ENCODE measurements at regions not wholly inside any gene's neighbourhood (a gene's known extent, or its start where the extent isn't known, plus 50 kb on each side); places are given as distances from the start of the nearest gene placed in this dataset.

DNA sequence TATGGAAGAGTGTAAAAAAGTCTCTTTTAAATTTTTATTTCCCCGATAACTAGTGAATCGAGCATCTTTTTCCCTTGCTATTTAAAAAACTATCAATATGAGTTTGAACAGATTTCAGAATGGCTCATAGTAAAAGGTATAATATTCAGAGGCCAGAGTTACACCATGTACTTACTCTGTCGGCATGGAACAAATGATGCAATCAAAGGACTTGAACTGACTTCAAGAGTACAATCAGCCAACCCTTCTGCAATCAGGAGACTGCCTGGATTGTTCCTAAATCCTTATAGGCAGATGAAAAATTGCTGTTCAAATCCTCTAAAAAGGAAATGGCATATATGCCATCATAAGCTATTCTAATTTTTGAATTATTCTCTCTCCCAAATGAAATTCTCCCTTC lies 273.3 kb downstream of the SH2D1A start:
- no peak overlapping the region for H3K4me3 Mint-ChIP-seq (ENCODE audit: unreplicated experiment)
- H3K36me3 Mint-ChIP-seq (ENCODE audit: unreplicated experiment) = no peaks in the 10 kb centered on the region
- no peak for DNase-seq
- no peaks in the 10 kb centered on the region for H3K27me3 Mint-ChIP-seq (ENCODE audit: unreplicated experiment)
- no peak overlapping the region for H3K27ac Mint-ChIP-seq (ENCODE audit: unreplicated experiment)
- no peaks in the 10 kb centered on the region for H3K4me1 Mint-ChIP-seq (ENCODE audit: low read depth, unreplicated experiment)
- H3K9me3 Mint-ChIP-seq (ENCODE audit: unreplicated experiment) = no peaks in the 10 kb centered on the region
- TF ChIP-seq, protein P1, sequence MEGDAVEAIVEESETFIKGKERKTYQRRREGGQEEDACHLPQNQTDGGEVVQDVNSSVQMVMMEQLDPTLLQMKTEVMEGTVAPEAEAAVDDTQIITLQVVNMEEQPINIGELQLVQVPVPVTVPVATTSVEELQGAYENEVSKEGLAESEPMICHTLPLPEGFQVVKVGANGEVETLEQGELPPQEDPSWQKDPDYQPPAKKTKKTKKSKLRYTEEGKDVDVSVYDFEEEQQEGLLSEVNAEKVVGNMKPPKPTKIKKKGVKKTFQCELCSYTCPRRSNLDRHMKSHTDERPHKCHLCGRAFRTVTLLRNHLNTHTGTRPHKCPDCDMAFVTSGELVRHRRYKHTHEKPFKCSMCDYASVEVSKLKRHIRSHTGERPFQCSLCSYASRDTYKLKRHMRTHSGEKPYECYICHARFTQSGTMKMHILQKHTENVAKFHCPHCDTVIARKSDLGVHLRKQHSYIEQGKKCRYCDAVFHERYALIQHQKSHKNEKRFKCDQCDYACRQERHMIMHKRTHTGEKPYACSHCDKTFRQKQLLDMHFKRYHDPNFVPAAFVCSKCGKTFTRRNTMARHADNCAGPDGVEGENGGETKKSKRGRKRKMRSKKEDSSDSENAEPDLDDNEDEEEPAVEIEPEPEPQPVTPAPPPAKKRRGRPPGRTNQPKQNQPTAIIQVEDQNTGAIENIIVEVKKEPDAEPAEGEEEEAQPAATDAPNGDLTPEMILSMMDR (IDR thresholded peaks at IDR 0.05; ENCODE audit: partially characterized antibody, unreplicated experiment) = no peak

DNA sequence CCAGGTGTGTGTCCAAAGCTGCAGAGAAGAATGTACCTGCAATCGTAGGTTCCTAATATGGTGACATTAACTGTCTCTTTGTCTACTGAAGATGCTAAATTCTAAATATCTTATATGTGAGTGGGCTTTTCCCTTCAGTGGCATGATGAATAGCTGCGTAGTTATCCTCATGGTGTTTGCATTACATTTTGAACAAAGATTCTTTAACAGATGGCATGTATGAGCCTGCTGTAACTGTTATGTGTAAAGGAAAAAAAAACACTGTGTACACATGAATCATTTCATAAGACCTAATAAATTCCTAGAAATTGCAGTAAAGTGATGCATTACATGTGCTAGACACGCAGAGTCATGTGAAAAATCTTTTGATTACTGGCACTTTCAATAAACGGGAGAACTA lies 288.0 kb downstream of the SH2D1A start:
- no peaks in the 10 kb centered on the region for H3K36me3 Mint-ChIP-seq (ENCODE audit: unreplicated experiment)
- no peaks in the 10 kb centered on the region for H3K9me3 Mint-ChIP-seq (ENCODE audit: unreplicated experiment)
- TF ChIP-seq, protein P1 (IDR thresholded peaks at IDR 0.05; ENCODE audit: partially characterized antibody, unreplicated experiment) = no peak
- H3K27me3 Mint-ChIP-seq (ENCODE audit: unreplicated experiment) = no peaks in the 10 kb centered on the region
- H3K27ac Mint-ChIP-seq (ENCODE audit: unreplicated experiment) = no peak overlapping the region
- H3K4me1 Mint-ChIP-seq (ENCODE audit: low read depth, unreplicated experiment) = no peaks in the 10 kb centered on the region
- no peak overlapping the region for H3K4me3 Mint-ChIP-seq (ENCODE audit: unreplicated experiment)
- DNase-seq = no peak

DNA sequence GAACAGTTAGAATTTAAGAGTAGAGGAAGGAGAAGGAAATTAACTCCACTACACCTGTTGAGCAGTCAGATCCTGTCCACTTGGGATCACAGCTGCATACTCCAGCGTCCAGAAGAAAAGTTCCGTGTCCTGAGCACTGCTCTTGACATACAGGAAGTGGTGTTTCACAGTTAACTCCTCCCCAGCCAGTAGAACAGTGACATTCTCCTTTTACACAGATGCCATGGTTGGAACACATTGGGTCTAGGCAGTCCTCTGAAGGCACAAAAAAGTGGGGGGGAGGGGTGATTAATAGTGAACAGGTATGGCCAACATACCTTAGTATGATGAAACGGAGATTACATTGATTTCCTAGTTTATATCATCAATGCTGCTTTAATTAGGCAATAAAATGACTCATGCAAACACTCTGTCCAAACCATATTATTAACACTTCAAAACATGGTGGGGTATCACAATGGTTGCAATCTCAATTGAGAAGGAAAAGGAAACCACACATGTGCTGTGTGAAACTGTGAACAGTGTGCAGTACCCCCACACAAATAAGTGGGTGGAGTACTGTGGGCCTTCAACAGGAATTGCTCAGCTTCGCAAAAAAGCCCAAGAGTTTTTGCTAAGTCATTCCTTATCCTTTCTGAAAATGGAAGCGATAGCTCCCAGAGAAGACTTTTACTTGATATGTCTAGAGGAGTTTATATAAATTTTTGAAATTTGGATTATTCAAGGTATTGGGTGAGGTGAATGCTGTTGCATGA lies 295.6 kb downstream of the SH2D1A start:
- H3K4me3 Mint-ChIP-seq (ENCODE audit: unreplicated experiment) = no peak overlapping the region
- H3K4me1 Mint-ChIP-seq (ENCODE audit: low read depth, unreplicated experiment) = peaks cover 6% of the 10 kb centered on the region
- no peak overlapping the region for H3K27ac Mint-ChIP-seq (ENCODE audit: unreplicated experiment)
- TF ChIP-seq, protein P1 (IDR thresholded peaks at IDR 0.05; ENCODE audit: partially characterized antibody, unreplicated experiment) = no peak
- H3K27me3 Mint-ChIP-seq (ENCODE audit: unreplicated experiment) = peaks cover 1% of the 10 kb centered on the region
- no peaks in the 10 kb centered on the region for H3K36me3 Mint-ChIP-seq (ENCODE audit: unreplicated experiment)
- no peak for DNase-seq
- peaks cover 3% of the 10 kb centered on the region for H3K9me3 Mint-ChIP-seq (ENCODE audit: unreplicated experiment)

DNA sequence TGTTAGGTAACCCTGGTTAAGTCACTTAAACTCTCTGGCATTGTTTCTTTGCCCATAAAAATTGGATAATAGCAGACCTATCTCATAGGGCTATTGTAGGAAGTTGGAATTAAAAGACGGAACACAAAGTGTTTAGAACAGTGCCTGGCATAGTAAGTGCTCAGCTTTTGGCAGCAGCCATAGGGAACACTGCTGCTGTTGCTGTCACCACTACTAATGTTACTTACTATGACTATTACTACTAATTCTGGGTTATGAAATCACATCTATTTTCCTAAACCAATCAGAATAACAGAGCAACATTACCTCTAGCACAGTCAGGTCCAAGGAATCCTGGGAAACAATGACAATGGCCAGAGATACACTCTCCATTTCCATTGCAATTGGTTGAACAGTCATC lies 300.0 kb downstream of the SH2D1A start:
- Mint-ChIP-seq H3K9me3 (ENCODE audit: unreplicated experiment) (peaks cover 2% of the 10 kb centered on the region), H3K36me3 (ENCODE audit: unreplicated experiment) (no peaks in the 10 kb centered on the region), H3K27ac (ENCODE audit: unreplicated experiment) (no peak overlapping the region), H3K4me1 (ENCODE audit: low read depth, unreplicated experiment) (peaks cover 6% of the 10 kb centered on the region), H3K4me3 (ENCODE audit: unreplicated experiment) (no peak overlapping the region), H3K27me3 (ENCODE audit: unreplicated experiment) (peaks cover 2% of the 10 kb centered on the region)
- DNase-seq = no peak
- TF ChIP-seq, protein P1 (IDR thresholded peaks at IDR 0.05; ENCODE audit: partially characterized antibody, unreplicated experiment) = no peak

DNA sequence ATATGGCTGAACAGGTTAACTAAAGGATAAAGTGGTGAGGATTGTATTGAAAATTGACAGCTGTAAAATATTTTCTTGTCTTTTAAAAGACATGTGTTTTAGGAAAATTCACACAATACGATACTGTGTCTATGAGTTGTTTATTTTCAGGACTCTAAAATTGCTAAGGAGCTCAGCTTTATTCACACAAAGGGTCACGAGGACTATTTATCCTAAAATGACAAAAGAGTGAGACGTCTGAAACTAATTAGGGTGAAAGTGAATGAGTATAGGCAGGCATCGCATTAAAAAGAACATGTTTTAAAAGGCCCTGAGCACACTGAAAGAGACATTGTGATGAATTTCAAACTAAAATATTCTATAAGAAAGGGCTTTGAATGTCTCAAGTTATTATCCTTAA lies 304.7 kb downstream of the SH2D1A start:
- Mint-ChIP-seq H3K4me3 (ENCODE audit: unreplicated experiment) (peak overlapping the region; percentile 20), H3K27ac (ENCODE audit: unreplicated experiment) (peak overlapping the region; percentile 80)
- TF ChIP-seq, protein P1 (IDR thresholded peaks at IDR 0.05; ENCODE audit: partially characterized antibody, unreplicated experiment) = no peak

More for the DNA sequence above, 304.7 kb downstream of the SH2D1A start:
- no peak for DNase-seq
- peaks cover 12% of the 10 kb centered on the region for H3K4me1 Mint-ChIP-seq (ENCODE audit: low read depth, unreplicated experiment)
- H3K27me3 Mint-ChIP-seq (ENCODE audit: unreplicated experiment) = peaks cover 2% of the 10 kb centered on the region
- H3K9me3 Mint-ChIP-seq (ENCODE audit: unreplicated experiment) = peaks cover 2% of the 10 kb centered on the region
- no peaks in the 10 kb centered on the region for H3K36me3 Mint-ChIP-seq (ENCODE audit: unreplicated experiment)
